ENCODE measurements at regions not wholly inside any gene's neighbourhood (a gene's known extent, or its start where the extent isn't known, plus 50 kb on each side); places are given as distances from the start of the nearest gene placed in this dataset.
"Not testable (repeated sequence)": the region's sequence is repeated elsewhere in the genome, so short reads cannot be mapped to it uniquely, and the experiment has no call there.

GRCh38 chr1:197838836-197839235 lies 63.6 kb upstream of the DENND1B start:
- ATAC-seq, result no peak
- in situ Hi-C loops (cut with HindIII; ENCODE audit: low pct_unique_long_range_greater_than_20kb, low sequenced_read_pairs), result no loop called here
- no peak for TF ChIP-seq REST (IDR thresholded peaks at IDR 0.05; ENCODE audit: insufficient read depth in 1 of 2, low read depth in 2 of 2, low read length in 1 of 2)
- Histone ChIP-seq H3K4me3 (ENCODE audit: low read depth in 2 of 2, low read length in 2 of 2) (no peak overlapping the region), H3K9me3 (ENCODE audit: control insufficient read depth, insufficient read depth, low read depth, low read length) (no peaks in the 10 kb centered on the region), H3K27me3 (ENCODE audit: control insufficient read depth, insufficient read depth, low read length) (no peaks in the 10 kb centered on the region), H3K27ac (ENCODE audit: low read length) (no peak overlapping the region), H3K4me1 (ENCODE audit: control insufficient read depth, insufficient read depth, low read length) (no peaks in the 10 kb centered on the region), H3K36me3 (ENCODE audit: control insufficient read depth, insufficient read depth, low read length) (no peaks in the 10 kb centered on the region)
- ChIA-PET POLR2A (no interaction called here), CTCF (no interaction called here)
- no TSS peak for BruUV-seq (replicated peaks)
- intact Hi-C loops (cut with micrococcal nuclease; ENCODE audit: unreplicated experiment), result no loop called here
- no peak for DNase-seq (ENCODE audit: low read depth, low spot score)

- intact Hi-C loops (cut with micrococcal nuclease; ENCODE audit: unreplicated experiment) (no loop called here), in situ Hi-C loops (cut with HindIII; ENCODE audit: low pct_unique_long_range_greater_than_20kb, low sequenced_read_pairs) (no loop called here)
- no peaks in the 10 kb centered on the region for H3K36me3 ChIP-seq (ENCODE audit: control insufficient read depth, insufficient read depth, low read length)
- no peak overlapping the region for H3K27ac ChIP-seq (ENCODE audit: low read length)
- no peaks in the 10 kb centered on the region for H3K4me1 ChIP-seq (ENCODE audit: control insufficient read depth, insufficient read depth, low read length)
- no peak for TF ChIP-seq REST (IDR thresholded peaks at IDR 0.05; ENCODE audit: insufficient read depth in 1 of 2, low read depth in 2 of 2, low read length in 1 of 2)
- TF ChIP-seq TCF7L2 (IDR thresholded peaks at IDR 0.05; ENCODE audit: low read depth, low read length), result no peak
- TF ChIP-seq SIN3A (IDR thresholded peaks at IDR 0.05; ENCODE audit: borderline replicate concordance, insufficient read depth, low read depth, low read length), result no peak
- TF ChIP-seq POLR2AphosphoS5 (IDR thresholded peaks at IDR 0.05; ENCODE audit: low read depth, low read length), result no peak
- ChIA-PET POLR2A (no interaction called here), CTCF (no interaction called here)
- no peaks in the 10 kb centered on the region for H3K9me3 ChIP-seq (ENCODE audit: control insufficient read depth, insufficient read depth, low read depth, low read length)
- DNase-seq (ENCODE audit: low read depth, low spot score), result no peak
- H3K4me3 ChIP-seq (ENCODE audit: low read depth in 2 of 2, low read length in 2 of 2), result no peak overlapping the region
- no TSS peak for BruUV-seq (replicated peaks)
- no peaks in the 10 kb centered on the region for H3K27me3 ChIP-seq (ENCODE audit: control insufficient read depth, insufficient read depth, low read length)
- no peak for ATAC-seq
Observed at GRCh38 chr1:197837911-197838310, 62.6 kb upstream of the DENND1B start.

GRCh38 chr1:197836356-197836755 lies 61.1 kb upstream of the DENND1B start:
- ATAC-seq; H3K9me3 ChIP-seq (ENCODE audit: control insufficient read depth, insufficient read depth, low read depth, low read length); BruUV-seq (replicated peaks); H3K4me3 ChIP-seq (ENCODE audit: low read depth in 2 of 2, low read length in 2 of 2); H3K36me3 ChIP-seq (ENCODE audit: control insufficient read depth, insufficient read depth, low read length); CTCF ChIA-PET; in situ Hi-C loops (cut with HindIII; ENCODE audit: low pct_unique_long_range_greater_than_20kb, low sequenced_read_pairs); POLR2A ChIA-PET; DNase-seq (ENCODE audit: low read depth, low spot score); H3K27me3 ChIP-seq (ENCODE audit: control insufficient read depth, insufficient read depth, low read length); H3K27ac ChIP-seq (ENCODE audit: low read length); H3K4me1 ChIP-seq (ENCODE audit: control insufficient read depth, insufficient read depth, low read length); intact Hi-C loops (cut with micrococcal nuclease; ENCODE audit: unreplicated experiment): not testable (repeated sequence)

GRCh38 chr1:197829011-197829410 lies 53.7 kb upstream of the DENND1B start:
- intact Hi-C loops (cut with micrococcal nuclease; ENCODE audit: unreplicated experiment); ATAC-seq; H3K27ac ChIP-seq (ENCODE audit: low read length); CTCF ChIA-PET; DNase-seq (ENCODE audit: low read depth, low spot score); H3K9me3 ChIP-seq (ENCODE audit: control insufficient read depth, insufficient read depth, low read depth, low read length); BruUV-seq (replicated peaks); H3K4me1 ChIP-seq (ENCODE audit: control insufficient read depth, insufficient read depth, low read length); POLR2A ChIA-PET; H3K27me3 ChIP-seq (ENCODE audit: control insufficient read depth, insufficient read depth, low read length); H3K4me3 ChIP-seq (ENCODE audit: low read depth in 2 of 2, low read length in 2 of 2); in situ Hi-C loops (cut with HindIII; ENCODE audit: low pct_unique_long_range_greater_than_20kb, low sequenced_read_pairs); H3K36me3 ChIP-seq (ENCODE audit: control insufficient read depth, insufficient read depth, low read length): not testable (repeated sequence)
